Thoracic aorta (tissue), 2 donors: ENCODE measurements at regions not wholly inside any gene's neighbourhood (a gene's known extent, or its start where the extent isn't known, plus 50 kb on each side); places are given as distances from the start of the nearest gene placed in this dataset.

Experiments
- ATAC-seq: fragments of 150-250 bp; one replicate; pipeline ENCODE4 v1.8.0; 2017; ENCODE audit warnings: low read depth; ENCODE audit not compliant: insufficient number of reproducible peaks, low FRiP score
- DNase-seq: peaks from one replicate; pipeline ENCODE4 v3.0.0-alpha.2; 2020; ENCODE audit warnings: low spot score
- H3K27ac ChIP-seq, 2 donors: fragments of 200-600 bp; sonication (generic); 1 replicate in 1 of 2; 2 replicates in 1 of 2; pipeline ENCODE4 v1.5.1; 2016; ENCODE audit warnings: mild to moderate bottlenecking in 2 of 2, moderate library complexity in 2 of 2
- H3K27me3 ChIP-seq: fragments of 200-600 bp; sonication (generic); replicated peaks from 2 replicates; pipeline ENCODE4 v1.6.0; 2016; ENCODE audit warnings: mild to moderate bottlenecking; ENCODE audit not compliant: insufficient read depth
- H3K36me3 ChIP-seq: fragments of 200-600 bp; sonication (generic); one replicate; pipeline ENCODE4 v1.5.1; 2016
- H3K4me1 ChIP-seq, 2 donors: fragments of 200-600 bp; sonication (generic); 1 replicate in 1 of 2; 2 replicates in 1 of 2; pipeline versions ENCODE4 v1.5.1 to v1.6.0; 2016; ENCODE audit warnings: low read depth in 2 of 2, mild to moderate bottlenecking in 1 of 2; ENCODE audit not compliant: control insufficient read depth in 1 of 2
- H3K4me3 ChIP-seq: fragments of 200-600 bp; sonication (generic); 2 replicates; pipeline ENCODE4 v1.5.1; 2016; ENCODE audit warnings: mild to moderate bottlenecking
- H3K9me3 ChIP-seq: fragments of 200-600 bp; sonication (generic); 2 replicates; pipeline ENCODE4 v1.5.1; 2016
- TF ChIP-seq, protein P1 (sequence below): fragments of 200-600 bp; sonication (generic); IDR thresholded peaks from one replicate; pipeline ENCODE4 v1.5.1; 2019; ENCODE audit warnings: antibody characterized with exemption

DNA sequence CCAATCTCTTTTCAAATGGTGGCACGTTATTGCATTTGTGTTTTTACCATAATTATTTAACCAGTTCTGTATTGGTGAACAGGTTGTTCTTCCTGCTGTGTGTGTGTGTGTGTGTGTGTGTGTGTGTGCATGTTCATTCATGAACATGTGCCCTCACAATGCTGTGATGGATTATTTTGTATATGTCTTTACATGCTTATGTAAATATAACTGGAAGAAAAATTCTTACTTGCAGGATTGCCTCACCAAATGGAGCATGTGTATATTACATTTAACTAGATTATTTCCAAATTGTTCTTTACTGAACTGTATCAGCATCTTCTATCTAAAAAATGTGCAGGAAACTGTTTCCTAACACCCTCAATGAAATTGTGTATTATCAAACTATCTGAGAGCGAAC, 175.2 kb upstream of the ZPLD1 start:
- TF ChIP-seq, protein P1, sequence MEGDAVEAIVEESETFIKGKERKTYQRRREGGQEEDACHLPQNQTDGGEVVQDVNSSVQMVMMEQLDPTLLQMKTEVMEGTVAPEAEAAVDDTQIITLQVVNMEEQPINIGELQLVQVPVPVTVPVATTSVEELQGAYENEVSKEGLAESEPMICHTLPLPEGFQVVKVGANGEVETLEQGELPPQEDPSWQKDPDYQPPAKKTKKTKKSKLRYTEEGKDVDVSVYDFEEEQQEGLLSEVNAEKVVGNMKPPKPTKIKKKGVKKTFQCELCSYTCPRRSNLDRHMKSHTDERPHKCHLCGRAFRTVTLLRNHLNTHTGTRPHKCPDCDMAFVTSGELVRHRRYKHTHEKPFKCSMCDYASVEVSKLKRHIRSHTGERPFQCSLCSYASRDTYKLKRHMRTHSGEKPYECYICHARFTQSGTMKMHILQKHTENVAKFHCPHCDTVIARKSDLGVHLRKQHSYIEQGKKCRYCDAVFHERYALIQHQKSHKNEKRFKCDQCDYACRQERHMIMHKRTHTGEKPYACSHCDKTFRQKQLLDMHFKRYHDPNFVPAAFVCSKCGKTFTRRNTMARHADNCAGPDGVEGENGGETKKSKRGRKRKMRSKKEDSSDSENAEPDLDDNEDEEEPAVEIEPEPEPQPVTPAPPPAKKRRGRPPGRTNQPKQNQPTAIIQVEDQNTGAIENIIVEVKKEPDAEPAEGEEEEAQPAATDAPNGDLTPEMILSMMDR = no peak
- DNase-seq = no peak
- Histone ChIP-seq H3K9me3 (no peaks in the 10 kb centered on the region), H3K27me3 (no peaks in the 10 kb centered on the region), H3K27ac (no peak overlapping the region), H3K4me1 (no peaks in the 10 kb centered on the region), H3K36me3 (no peaks in the 10 kb centered on the region), H3K4me3 (no peak overlapping the region)
- no peak for ATAC-seq

DNA sequence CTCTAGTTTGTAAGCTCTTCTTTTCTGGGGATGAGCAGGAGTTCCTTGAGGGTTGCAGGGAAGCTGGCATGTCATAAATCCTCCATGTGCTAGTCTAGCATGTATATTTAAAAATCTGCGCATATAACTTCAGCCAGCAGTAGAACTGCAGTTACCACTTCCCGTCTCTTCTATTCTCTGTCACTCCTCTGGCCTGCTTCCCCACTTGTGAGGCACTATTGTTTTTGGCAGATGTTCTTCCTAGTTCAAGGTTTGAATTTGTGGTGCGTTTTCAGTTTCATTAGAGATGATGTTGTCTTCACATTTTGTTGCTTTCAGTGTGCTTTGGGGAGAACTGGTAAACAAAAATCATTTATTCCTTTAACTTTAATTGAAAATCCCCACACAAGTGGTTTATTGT, 169.1 kb upstream of the ZPLD1 start:
- Histone ChIP-seq H3K36me3 (no peaks in the 10 kb centered on the region), H3K27me3 (no peaks in the 10 kb centered on the region), H3K27ac (no peak overlapping the region), H3K9me3 (no peaks in the 10 kb centered on the region), H3K4me1 (no peaks in the 10 kb centered on the region), H3K4me3 (no peak overlapping the region)
- TF ChIP-seq, protein P1 = no peak
- no peak for ATAC-seq
- DNase-seq = no peak

DNA sequence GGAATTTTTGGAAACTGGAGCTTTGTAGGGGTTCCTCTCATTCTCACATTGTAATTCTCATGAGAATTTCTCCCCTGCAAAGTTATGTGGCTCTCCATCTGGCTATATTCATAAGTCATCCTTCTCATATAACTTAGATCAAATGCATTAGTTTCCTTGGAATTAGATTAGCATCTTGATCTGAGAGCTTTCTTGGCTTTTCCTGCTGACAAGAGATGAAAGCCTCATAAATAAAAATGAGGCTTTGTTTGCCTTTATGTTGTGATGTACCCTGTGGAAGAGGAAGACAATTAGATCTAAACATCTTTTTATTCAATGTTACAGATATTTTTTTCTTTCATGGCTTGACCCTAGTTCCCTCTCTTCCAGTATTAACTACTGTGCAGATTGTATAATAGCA, 165.4 kb upstream of the ZPLD1 start:
- H3K4me1 ChIP-seq = no peaks in the 10 kb centered on the region
- DNase-seq = no peak
- TF ChIP-seq, protein P1 = no peak
- no peak overlapping the region for H3K4me3 ChIP-seq
- H3K27ac ChIP-seq = no peak overlapping the region
- no peaks in the 10 kb centered on the region for H3K27me3 ChIP-seq
- H3K9me3 ChIP-seq = no peaks in the 10 kb centered on the region
- H3K36me3 ChIP-seq = no peaks in the 10 kb centered on the region
- ATAC-seq = no peak

DNA sequence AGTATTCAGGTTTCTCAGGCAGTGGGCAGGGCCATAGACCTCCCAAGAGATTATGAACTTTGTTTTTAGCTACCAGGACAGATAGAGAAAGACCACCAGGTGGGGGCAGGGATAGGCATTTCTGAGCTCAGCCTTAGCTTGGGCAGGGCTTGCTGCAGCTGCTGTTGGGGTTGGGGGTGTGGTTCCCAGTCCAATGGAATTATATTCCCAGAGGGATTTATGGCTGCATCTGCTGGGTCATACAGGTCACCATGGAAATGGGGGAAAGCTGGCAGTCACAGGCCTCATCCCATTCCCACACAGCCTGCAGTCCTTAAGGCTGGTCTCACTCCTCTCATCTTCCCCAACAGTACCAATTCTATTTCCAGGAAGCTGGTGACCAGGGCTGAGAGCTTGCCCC, 144.6 kb upstream of the ZPLD1 start:
- Histone ChIP-seq H3K4me1 (no peaks in the 10 kb centered on the region), H3K27ac (no peak overlapping the region), H3K4me3 (no peak overlapping the region), H3K27me3 (no peaks in the 10 kb centered on the region), H3K36me3 (no peaks in the 10 kb centered on the region), H3K9me3 (no peaks in the 10 kb centered on the region)
- TF ChIP-seq, protein P1 = no peak
- ATAC-seq = no peak
- no peak for DNase-seq

DNA sequence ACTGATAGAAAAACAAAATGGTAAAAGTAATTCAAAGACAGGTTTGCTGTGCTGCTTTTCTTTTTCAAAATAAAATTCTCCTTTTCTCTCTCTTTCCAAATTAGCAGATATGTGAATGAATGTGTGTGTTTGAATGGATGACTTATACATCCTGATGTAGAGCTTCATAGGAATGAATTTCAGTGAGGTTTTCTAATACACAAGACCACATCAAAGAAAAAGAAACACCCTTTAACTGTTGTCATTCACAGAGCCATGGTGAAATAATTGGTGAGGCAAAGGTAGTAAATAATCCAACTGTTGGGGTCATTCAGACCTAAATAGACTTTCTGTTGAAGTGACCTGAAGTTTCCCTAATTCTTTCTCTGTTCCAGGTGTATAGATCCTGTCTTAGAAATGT, 139.1 kb upstream of the ZPLD1 start:
- Histone ChIP-seq H3K27ac (no peak overlapping the region), H3K9me3 (no peaks in the 10 kb centered on the region), H3K4me3 (no peak overlapping the region), H3K27me3 (no peaks in the 10 kb centered on the region), H3K36me3 (no peaks in the 10 kb centered on the region), H3K4me1 (no peaks in the 10 kb centered on the region)
- no peak for ATAC-seq
- no peak for DNase-seq
- TF ChIP-seq, protein P1 = no peak
